ENCODE measurements at regions not wholly inside any gene's neighbourhood (a gene's known extent, or its start where the extent isn't known, plus 50 kb on each side); places are given as distances from the start of the nearest gene placed in this dataset.

DNA sequence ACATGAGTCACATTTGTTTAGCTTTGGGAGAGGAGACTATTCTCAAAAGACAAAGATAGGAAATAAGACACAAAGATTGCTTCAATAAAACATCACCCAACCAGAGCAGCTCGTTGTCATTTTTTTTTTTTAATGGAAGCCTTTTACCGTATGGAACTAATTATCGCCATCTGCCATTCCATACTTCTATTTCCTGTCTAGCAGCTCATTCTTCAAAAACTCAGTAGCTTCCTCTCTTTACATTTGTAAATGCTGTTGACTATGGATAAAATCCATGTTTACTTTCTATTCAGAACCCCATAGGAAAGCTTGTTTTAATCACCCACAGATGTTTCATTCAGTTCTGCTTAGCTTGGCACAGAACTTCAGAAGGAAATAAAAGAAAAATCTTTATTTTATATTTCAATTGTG is 110.0 kb upstream of the PSMD7 start:
- DNase-seq (ENCODE audit: low read depth), result no peak
- in situ Hi-C loops (cut with HindIII; ENCODE audit: low pct_unique_long_range_greater_than_20kb, low sequenced_read_pairs), result no loop called here

DNA sequence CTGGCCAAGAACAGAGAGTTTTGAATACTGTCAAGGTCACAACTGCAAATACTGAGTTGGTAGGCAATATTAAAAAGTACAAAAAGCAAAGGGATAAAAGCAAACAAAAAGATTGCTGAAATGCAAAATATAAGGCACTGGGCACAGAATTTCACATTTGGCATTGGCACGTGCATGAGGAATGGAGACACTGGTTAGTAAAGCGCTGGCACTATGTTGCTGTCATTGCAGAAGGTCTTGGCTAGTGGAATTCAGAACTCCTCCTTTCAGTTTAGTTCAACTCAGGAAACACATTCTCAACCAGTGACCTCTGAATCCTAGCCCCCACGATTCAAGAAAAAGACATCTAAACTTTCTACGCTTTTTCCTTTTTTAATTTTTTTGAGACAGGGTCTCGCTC is 111.8 kb upstream of the PSMD7 start:
- in situ Hi-C loops (cut with HindIII; ENCODE audit: low pct_unique_long_range_greater_than_20kb, low sequenced_read_pairs), result no loop called here
- no peak for DNase-seq (ENCODE audit: low read depth)

DNA sequence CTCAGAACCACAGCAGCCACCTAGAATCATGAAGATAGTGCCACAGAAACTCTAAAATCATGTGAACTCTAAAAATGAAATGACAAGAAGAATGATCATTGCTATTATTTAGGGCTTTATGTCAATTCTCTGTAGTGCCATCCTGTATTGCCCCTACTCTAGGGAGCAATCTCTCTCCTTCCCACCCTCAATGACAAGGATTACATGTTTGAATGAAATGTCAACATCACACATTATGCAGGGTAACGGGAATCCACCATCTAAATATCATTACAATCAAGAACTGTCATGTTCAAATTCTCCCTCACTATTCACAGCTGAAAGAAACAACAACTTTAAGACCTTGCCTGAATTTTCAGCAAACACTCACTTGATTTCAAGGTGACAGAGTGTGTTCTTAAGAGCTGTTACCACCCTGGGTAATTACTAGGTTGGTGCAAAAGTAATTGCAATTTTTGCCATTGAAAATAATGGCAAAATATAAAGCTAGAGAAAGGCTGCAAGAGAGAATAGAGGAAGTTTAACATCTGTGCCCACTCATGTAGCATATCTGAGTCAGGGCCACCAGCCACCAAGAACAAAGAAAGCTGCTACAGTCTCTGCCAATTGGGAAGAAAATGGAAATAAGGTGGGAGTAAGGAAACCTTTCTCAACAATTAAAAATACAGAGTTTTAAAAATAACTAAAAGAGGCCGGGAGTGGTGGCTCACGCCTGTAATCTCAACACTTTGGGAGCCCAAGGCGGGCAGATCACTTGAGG is 112.8 kb upstream of the PSMD7 start:
- no peak for DNase-seq (ENCODE audit: low read depth)
- in situ Hi-C loops (cut with HindIII; ENCODE audit: low pct_unique_long_range_greater_than_20kb, low sequenced_read_pairs), result no loop called here

DNA sequence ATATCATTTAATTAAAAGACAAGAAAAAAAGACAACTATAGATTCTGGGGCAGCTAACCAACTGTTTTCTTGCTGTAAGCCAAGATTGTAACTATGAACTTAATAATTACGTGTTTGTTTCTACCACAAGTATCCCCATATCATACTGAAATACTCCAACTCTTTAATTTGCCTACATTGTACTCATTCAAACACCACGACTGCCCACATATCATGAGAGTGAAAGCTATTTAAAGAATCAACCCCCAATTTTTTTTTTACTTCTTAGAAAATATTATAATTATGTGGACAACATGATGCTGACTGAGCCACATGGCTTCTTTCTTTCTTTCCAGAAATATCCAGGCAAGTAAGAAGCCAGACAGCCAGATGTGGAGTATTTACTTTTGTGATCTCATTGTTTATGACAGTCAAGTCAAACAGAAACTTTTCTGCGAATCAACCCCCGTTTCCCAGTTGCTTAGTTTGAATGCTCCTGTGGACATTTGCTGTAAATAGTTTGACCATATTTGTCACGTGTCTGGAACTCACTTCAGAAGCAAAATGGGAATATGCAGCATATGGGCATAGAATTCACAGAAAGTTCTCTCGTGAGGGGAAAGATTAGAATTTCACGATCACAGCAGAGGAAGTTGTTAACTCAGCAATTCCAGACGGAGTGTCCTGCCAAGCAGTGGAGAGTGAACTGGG is 126.8 kb upstream of the PSMD7 start:
- in situ Hi-C loops (cut with HindIII; ENCODE audit: low pct_unique_long_range_greater_than_20kb, low sequenced_read_pairs), result no loop called here

DNA sequence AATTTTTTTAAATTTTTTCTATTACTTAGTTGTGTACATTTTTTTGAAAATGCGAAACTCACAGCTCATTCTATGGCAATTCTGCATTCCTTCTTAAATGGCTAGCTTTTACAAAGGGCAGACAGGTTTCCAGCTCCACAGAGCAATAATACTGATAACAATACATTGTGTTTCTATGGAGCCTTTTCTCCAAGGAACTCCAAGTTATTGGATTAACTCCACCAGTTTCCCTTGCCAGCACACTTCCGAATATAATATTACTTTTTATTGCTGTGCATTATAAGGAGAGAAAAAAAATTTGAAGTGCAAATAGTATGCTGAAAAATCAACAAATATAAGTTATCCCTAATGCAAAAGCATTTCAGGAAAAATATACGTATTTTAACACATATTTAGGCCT is 127.5 kb upstream of the PSMD7 start:
- no peak for DNase-seq (ENCODE audit: low read depth)
- in situ Hi-C loops (cut with HindIII; ENCODE audit: low pct_unique_long_range_greater_than_20kb, low sequenced_read_pairs), result no loop called here

More for the DNA sequence above, 126.8 kb upstream of the PSMD7 start:
- DNase-seq (ENCODE audit: low read depth), result no peak

DNA sequence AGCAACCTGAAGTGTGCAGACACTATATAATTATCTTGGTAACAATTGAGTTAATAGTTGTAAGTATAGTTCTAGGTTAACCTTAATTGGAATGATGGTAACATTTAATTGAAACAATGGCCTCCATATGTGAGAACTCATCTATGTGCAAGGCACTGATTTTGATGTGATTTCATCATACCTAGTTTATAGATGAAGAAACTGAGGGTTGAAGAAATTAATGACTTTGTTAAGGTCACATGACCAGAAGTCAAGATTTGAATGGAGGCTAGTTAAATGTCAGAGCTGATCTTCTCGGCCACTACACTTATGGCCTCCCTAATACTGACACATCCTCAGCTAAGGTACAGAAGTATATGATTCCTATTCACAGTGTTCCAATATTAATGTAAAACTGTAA is 128.2 kb upstream of the PSMD7 start:
- in situ Hi-C loops (cut with HindIII; ENCODE audit: low pct_unique_long_range_greater_than_20kb, low sequenced_read_pairs), result no loop called here
- DNase-seq (ENCODE audit: low read depth), result no peak

DNA sequence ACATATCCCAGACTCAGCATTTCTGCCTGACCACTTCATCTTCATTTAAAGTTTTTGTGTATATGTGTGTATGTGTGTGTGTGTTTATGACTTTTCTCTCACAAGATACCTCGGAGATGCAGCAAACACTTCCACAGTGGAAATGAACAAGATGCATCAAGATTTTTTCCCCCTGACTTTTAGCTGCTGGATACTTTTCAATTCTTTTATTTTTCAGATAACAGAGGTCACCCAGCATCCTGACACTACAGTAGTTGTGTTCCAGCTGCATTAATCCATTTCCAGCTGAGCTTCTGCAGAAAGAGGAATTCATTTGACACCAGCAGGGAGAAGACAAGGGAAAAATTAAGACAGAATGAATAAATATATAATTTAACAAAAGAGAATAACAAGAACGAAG is 130.2 kb upstream of the PSMD7 start:
- in situ Hi-C loops (cut with HindIII; ENCODE audit: low pct_unique_long_range_greater_than_20kb, low sequenced_read_pairs), result no loop called here
- no peak for DNase-seq (ENCODE audit: low read depth)

DNA sequence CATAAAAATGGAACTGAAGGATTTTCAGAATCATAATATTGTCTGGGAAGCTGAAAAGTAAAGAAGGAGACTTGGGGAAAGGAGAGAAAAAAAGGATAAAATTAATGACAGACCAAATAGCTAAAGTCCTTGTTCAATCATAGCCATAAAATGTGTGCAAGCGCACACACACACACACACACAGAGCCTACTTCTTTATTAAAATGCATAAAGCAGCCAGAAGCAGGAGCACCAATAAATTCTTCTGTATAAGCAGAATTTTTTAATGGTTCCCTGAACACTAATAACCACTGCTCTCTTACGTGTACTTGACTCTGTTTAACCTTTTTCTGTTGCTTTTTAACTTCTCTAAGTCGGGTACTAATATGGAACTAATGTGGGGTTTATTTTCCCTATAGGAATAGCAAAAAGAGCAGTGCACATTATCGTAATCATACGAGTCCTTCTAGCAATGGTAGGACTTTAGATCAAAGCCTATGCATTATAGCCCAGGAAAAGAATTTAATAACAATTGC is 131.0 kb upstream of the PSMD7 start:
- in situ Hi-C loops (cut with HindIII; ENCODE audit: low pct_unique_long_range_greater_than_20kb, low sequenced_read_pairs), result no loop called here
- no peak for DNase-seq (ENCODE audit: low read depth)

DNA sequence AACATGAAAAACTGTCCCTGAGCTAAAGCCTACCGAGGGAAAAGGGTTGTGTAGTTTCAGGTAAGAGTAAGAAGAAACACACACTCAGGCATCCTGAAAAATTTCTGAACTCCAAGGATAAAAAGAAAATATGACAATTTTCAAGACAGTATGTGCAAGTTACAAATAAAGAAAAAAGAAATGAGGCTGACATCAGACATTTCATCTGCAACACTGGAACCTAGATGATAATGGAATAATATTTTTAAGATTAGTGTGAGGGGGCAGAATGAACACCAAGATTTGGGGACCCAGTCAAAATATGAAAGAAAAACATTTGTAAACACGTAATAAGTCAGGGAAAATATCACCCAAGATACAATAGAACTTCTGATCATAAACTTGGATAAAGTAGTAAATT is 135.9 kb upstream of the PSMD7 start:
- in situ Hi-C loops (cut with HindIII; ENCODE audit: low pct_unique_long_range_greater_than_20kb, low sequenced_read_pairs), result no loop called here
- no peak for DNase-seq (ENCODE audit: low read depth)

DNA sequence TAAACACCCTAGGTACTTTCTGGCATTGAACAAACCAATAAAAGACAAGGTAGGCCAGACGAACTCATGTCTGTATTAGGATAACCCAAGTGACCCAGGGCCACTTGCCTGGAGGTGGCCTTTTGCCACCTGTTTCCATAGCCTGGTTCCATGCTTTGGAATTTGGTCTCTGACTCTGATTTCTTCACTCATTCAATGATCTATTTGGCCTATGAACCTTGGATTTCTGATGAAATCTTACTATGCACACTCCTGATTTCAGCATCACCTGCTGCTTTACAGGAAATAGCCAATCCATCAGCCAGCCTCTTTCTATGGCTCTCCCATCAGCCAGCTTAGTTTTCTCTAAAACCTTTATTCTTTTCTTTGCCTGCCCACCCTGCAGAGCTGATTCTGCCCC is 142.8 kb upstream of the PSMD7 start:
- DNase-seq (ENCODE audit: low read depth), result no peak

DNA sequence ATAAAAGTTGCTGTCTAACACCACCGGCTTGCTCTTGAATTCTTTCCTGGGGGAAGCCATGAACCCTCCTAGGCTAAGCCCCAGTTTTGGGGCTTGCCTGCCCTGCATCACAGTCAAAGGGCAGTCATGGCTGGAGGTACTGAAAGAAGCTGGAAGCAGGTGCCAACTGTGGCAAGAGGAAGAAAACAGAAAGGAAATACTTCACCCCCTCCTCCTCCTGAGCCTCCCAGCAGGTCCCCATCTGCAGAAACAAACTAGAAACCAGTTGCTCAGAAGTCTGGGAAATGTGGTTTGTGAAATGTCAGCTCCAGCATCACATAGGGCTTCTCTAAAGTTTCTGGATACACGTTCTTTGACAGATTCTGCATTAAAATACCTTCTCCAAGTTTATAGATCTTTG is 150.0 kb upstream of the PSMD7 start:
- in situ Hi-C loops (cut with HindIII; ENCODE audit: low pct_unique_long_range_greater_than_20kb, low sequenced_read_pairs), result no loop called here
- DNase-seq (ENCODE audit: low read depth), result no peak

More for the DNA sequence above, 142.8 kb upstream of the PSMD7 start:
- in situ Hi-C loops (cut with HindIII; ENCODE audit: low pct_unique_long_range_greater_than_20kb, low sequenced_read_pairs), result no loop called here

DNA sequence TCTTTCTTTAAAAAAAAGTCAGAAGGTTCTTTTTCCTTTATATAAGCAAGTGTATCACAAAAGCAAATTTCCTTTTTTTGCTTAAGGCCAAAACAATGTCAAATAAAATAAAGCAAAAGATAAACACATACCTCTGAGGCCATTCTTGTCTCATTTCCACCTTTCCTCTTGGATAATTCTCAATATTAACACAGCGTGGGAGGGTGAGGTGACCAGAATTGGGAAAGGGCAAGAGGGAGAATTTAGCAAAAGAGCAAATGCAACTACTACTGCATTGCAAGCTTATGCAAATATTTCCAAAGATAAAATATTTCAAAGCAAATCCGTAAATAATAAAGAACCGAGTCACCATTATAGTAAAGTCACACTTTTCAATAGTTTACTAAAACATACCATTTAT is 153.4 kb upstream of the PSMD7 start:
- in situ Hi-C loops (cut with HindIII; ENCODE audit: low pct_unique_long_range_greater_than_20kb, low sequenced_read_pairs), result no loop called here
- no peak for DNase-seq (ENCODE audit: low read depth)

DNA sequence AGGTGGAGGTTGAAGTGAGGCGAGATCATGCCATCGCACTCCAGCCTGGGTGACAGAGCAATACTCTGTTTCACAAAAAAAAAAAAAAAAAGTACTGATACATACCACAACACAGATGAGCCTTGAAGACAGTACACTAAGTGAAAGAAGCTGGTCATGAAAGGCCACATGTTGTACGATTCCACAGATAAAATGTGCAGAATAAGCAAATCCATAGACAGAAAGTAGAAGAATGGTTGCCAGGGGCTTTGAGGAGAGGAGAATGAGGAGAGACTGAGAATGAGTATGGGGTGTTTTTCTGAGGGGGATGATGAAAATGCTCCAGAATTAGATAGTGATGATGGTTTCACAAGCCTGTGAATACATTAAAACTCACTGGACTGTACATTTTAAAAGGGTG is 155.6 kb upstream of the PSMD7 start:
- in situ Hi-C loops (cut with HindIII; ENCODE audit: low pct_unique_long_range_greater_than_20kb, low sequenced_read_pairs), result no loop called here
- no peak for DNase-seq (ENCODE audit: low read depth)

DNA sequence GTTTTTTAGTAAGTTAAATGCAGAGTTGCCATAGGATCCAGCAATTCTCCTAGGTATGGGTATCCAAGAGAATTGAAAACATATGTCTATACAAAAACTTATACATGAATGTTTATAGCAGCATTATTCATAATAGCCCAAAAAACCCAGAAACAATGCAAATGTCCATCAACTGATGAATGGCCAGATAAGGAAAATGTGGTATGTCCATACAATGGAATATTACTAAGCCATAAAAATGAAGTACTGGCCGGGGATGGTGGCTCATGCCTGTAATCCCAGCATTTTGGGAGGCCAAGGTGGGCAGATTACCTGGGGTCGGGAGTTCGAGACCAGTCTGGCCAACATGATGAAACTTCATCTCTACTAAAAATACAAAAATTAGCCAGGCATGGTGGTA is 156.1 kb upstream of the PSMD7 start:
- in situ Hi-C loops (cut with HindIII; ENCODE audit: low pct_unique_long_range_greater_than_20kb, low sequenced_read_pairs), result no loop called here
- no peak for DNase-seq (ENCODE audit: low read depth)

DNA sequence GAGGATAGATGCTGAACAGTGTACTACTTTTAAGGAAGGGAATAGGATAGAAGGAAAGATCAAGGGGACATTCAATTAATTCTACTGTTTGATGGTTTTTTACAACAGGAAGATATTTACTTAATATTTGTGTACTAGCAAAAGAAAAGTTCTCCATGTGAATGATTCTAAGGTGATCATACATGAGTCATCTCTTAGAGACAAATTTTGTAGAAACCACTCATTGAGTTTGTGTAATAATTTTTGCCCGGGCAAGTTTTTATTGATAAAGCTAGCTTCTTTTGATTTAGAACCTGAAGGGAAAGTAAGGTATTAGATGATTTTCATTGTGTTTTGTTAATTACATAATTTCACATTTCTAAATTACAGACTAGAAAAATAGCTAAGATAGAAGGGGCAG is 172.8 kb upstream of the PSMD7 start:
- no peak for DNase-seq (ENCODE audit: low read depth)
- in situ Hi-C loops (cut with HindIII; ENCODE audit: low pct_unique_long_range_greater_than_20kb, low sequenced_read_pairs), result no loop called here

DNA sequence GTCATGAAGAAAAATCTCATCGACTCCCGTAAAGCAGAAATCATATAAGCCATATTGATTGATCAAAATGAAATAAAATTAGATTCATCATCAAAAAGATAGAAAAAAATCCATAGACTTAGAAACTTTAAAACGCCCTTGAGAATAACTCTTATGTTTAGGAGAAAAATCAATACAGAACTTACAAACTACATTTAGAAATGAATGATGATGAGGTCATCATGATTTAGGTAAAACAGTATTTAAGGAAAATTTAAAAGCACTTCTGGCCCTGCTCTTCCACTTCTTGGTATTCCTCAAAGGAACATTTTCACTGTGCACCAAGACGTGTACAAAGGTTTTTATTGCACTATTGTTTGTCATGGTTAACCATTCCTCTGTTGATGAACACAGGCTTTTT is 173.4 kb upstream of the PSMD7 start:
- in situ Hi-C loops (cut with HindIII; ENCODE audit: low pct_unique_long_range_greater_than_20kb, low sequenced_read_pairs), result no loop called here
- DNase-seq (ENCODE audit: low read depth), result no peak

DNA sequence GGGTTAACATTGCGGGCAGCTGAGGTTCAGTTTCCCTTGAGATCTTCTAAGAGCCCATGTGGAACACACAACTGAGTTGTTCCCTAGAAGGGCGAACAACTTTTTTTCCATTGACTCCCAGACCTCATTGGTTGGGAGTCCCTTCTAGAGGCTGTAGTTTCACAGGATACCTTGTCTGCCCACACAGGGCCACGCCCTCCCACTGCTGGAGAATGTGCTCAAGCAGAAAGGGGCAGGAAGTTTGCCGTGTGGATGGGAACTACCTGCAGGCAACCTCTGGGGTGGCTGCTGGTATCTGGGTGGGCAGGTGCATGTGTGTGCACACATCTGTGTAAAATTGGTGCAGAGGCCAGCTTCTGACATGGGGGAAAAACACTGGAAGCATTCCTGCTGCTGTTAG is 178.8 kb upstream of the PSMD7 start:
- no peak for DNase-seq (ENCODE audit: low read depth)
- in situ Hi-C loops (cut with HindIII; ENCODE audit: low pct_unique_long_range_greater_than_20kb, low sequenced_read_pairs), result no loop called here

DNA sequence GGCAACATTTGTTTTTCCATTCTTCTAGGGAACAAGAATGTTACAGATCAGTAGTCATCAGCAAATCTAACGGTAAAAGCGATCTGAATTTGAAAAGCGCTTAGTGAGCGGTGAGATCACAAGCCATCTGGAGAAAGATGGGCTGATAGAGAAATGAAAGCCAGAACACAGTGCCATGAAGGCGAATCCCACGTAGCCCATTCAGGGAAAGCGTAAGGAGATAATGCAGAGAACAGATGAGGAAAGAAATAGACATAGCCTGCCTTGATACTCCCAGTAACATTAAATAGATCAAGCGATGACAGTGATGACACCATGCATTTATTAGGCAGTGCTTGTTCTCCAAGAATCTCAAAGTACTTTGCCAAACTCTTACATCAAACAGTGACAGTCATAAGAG is 183.1 kb upstream of the PSMD7 start:
- in situ Hi-C loops (cut with HindIII; ENCODE audit: low pct_unique_long_range_greater_than_20kb, low sequenced_read_pairs), result no loop called here
- no peak for DNase-seq (ENCODE audit: low read depth)

DNA sequence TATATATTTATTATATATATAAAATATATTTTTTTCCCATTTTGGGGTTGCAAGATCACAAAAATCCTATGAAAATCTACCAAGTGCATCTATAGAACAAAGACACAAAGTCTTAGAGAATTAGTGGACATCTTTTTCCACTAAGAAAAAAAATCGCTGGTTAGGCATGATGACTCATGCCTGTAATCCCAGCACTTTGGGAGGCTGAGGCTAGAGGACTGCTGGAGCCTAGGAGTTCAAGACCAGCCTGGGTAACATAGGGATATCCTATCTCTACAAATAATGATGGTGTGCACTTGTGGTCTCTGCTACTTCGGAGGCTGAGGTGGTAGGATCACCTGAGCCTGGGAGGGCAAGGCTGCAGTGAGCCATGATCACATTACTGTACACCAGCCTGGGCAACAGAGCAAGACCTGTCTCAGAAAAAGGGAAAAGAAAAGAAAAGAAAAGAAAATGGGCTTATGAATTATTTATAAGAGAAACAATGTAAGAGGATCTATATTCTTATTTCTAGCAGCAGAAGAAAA is 185.1 kb upstream of the PSMD7 start:
- in situ Hi-C loops (cut with HindIII; ENCODE audit: low pct_unique_long_range_greater_than_20kb, low sequenced_read_pairs), result no loop called here
- DNase-seq (ENCODE audit: low read depth), result no peak
